Tibial nerve (tissue), 4 donors: ENCODE measurements at regions not wholly inside any gene's neighbourhood (a gene's known extent, or its start where the extent isn't known, plus 50 kb on each side); places are given as distances from the start of the nearest gene placed in this dataset.

ENCODE experiments used
- CTCF ChIP-seq, 5 experiments: fragments of 200-600 bp in 3 of 5; fragments of 450-650 bp in 2 of 5; sonication (generic) in 3 of 5; IDR thresholded peaks; one replicate each; pipeline ENCODE4 v1.5.1; 2016 to 2019; ENCODE audit warnings: antibody characterized with exemption in 5 of 5, mild to moderate bottlenecking in 3 of 5, moderate library complexity in 2 of 5
- EP300 ChIP-seq, 2 donors: sonication (generic); formaldehyde crosslinking; IDR thresholded peaks; one replicate each; pipeline ENCODE4 v1.6.1; 2017; ENCODE audit warnings: antibody characterized with exemption in 2 of 2, mild to moderate bottlenecking in 1 of 2
- POLR2A ChIP-seq, 2 donors: fragments of 450-650 bp; IDR thresholded peaks; one replicate each; pipeline ENCODE4 v1.6.1; 2017; ENCODE audit warnings: antibody characterized with exemption in 2 of 2, mild to moderate bottlenecking in 2 of 2, moderate library complexity in 2 of 2

- TF ChIP-seq EP300 (IDR thresholded peaks at IDR 0.05): no peak
- no peak for TF ChIP-seq POLR2A (IDR thresholded peaks at IDR 0.05)
- TF ChIP-seq CTCF (IDR thresholded peaks at IDR 0.05): no peak
Measured at GRCh38 chr3:102032491-102033383, 183.4 kb downstream of the NFKBIZ start.
